HG03025 (cell line): ENCODE measurements at regions not wholly inside any gene's neighbourhood (a gene's known extent, or its start where the extent isn't known, plus 50 kb on each side); places are given as distances from the start of the nearest gene placed in this dataset.

Experiments
- ATAC-seq: cut with Tn5 transposase; IDR thresholded peaks from one replicate; pipeline ENCODE4 v1.9.1; 2021; ENCODE audit warnings: mild to moderate bottlenecking, moderate library complexity; ENCODE audit not compliant: unreplicated experiment, low FRiP score

- no peak for ATAC-seq
Observed at GRCh38 chr5:69035665-69036064, 58.1 kb upstream of the SLC30A5 start.

GRCh38 chr5:69038539-69038938 lies 55.3 kb upstream of the SLC30A5 start:
- no peak for ATAC-seq

GRCh38 chr5:69039829-69040228 lies 54.0 kb upstream of the SLC30A5 start:
- no peak for ATAC-seq

- no peak for ATAC-seq
Observed at GRCh38 chr5:69042500-69042899, 51.3 kb upstream of the SLC30A5 start.

GRCh38 chr5:69042915-69043654 lies 50.7 kb upstream of the SLC30A5 start:
- peak; percentile 90 for ATAC-seq

- ATAC-seq: no peak
Observed at GRCh38 chr5:69043655-69043996, 50.2 kb upstream of the SLC30A5 start.
